GM18909 (cell line): ENCODE measurements at regions not wholly inside any gene's neighbourhood (a gene's known extent, or its start where the extent isn't known, plus 50 kb on each side); places are given as distances from the start of the nearest gene placed in this dataset.

Experiments
- ATAC-seq: cut with Tn5 transposase; IDR thresholded peaks from one replicate; pipeline ENCODE4 v1.9.1; 2021; ENCODE audit warnings: mild to moderate bottlenecking; ENCODE audit not compliant: unreplicated experiment, poor library complexity

GRCh38 chr3:105042586-105042985 lies 324.1 kb upstream of the ALCAM start:
- no peak for ATAC-seq

DNA sequence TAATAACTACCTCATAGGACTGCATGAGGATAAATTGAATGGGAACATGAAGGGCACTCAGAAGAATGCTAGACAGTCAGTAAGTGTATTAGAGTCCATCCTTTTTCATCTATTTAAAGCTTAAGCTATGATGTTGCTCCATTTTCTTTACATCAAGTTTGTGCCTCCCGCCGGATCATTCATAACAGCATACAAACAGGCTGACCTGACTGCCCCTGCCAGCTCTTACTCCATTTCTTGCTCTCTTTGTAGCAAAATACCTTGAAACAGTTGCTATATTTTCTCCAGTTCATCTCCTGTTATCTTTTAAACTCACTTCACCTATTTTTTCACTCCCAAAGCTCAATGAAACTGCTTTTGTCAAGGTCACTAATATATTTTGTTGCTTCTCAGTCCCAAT lies 315.6 kb upstream of the ALCAM start:
- no peak for ATAC-seq

DNA sequence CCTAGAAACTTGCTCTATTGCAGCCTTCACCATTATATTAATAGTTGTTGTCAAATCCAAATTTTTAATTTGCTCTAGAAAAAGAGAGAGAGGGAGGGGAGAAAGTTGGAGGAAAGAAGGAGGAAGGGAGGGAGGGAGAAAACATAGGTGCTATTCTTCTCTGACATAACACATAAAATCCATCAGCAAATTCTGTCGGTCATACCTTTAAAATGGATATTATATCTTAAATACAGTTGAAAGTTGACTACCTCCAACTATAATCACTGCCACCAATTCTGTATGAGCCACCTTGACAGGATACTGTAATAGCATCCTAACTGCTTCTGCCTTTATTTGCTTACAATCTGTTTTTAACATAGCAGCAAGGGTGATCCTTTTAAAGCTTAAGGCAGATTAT lies 314.7 kb upstream of the ALCAM start:
- ATAC-seq: no peak

DNA sequence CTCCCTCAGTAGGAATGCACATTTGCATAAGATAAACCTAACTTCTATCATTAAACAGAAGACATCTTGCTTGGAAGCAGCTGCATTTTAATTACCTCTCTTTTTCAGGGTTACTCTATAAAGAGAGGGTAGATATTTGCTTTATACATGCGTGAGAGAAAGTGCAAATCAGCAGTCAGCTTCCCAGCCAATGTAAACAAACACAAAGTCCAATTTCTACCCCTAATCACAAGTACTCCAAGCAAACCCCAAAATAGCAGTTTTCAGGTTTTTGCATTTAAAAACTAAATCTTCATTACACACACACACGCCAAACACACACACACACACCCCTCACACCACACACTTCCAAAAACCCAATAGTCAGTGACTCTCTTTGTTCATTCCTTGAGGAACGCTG lies 303.9 kb upstream of the ALCAM start:
- ATAC-seq: no peak

DNA sequence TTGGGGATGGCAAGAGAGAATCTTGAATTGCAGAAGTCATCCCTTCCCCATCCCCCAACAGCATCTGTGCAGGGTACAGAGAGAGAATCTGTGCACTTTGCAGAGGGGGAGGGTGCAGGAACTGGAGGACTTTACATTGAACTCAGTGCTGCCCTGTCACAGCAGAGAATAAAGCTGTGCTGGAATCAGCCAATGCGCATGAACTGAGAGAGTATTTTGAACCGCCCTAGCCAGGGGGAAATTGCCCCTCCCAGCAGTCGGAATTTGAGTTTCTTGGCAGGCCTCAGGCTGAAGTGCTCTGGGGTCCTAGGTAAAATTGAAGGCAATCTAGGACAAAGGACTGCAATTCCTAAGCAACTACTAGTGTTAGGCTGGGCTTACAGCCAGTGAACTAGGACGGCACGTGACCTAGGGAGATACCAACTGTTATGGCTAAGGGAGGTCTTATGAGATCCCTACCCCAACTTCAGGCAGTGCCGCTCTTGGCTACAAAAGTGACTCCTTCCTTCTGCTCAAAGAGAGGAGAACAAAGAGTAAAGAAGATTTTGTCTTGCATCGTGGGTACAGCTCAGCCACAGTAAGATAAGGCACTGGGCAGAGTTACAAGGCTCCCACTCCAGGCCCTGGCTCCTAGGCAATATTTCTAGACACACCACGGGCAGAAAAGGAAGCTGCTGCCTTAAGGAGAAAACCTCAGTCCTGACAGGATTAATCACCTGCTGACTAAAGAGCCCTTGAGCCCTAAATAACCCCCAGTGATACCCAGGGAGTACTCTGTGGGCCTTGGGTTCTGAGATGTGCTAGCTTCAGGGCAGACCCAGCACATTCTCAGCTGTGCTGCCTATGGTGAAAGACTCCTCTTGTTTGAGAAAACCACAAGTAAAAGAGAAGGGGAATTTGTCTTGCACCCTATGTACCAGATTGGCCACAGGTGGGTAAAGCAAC lies 300.5 kb upstream of the ALCAM start:
- no peak for ATAC-seq

GRCh38 chr3:105067361-105067760 lies 299.3 kb upstream of the ALCAM start:
- no peak for ATAC-seq

DNA sequence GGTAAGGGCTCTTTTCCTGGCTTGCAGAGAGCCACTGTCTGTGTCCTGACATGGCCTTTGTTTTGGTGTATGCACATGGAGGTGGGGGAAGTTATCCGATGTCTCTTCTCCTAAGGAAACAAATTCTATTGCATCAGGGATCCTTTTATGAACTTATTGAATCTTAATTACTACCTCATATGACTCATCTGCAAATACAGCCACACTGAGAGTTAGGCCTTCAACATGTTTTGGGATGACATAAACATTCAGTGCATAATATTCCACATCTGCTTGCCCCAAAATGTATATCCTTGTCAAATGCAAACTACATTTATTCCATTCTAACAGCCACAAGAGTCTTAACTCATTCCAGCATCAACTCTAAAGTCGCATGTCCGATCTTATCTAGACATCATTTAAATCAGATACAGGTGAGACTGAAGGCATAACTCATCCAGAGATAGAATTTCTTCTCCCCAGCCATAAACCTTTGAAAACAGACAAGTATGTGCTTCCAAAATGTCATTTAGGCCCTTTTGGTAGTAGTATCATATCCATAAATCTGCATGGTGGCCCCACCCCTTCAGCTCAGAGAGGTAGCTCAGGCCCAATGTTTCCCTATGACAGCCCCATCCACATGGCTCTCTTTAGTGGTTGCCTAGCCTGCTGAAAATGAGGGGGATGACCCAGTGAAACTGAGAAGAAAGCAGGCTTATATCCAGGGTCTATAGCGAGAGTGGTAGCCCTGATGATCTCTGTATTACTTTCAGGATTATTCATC lies 289.5 kb upstream of the ALCAM start:
- ATAC-seq: no peak

DNA sequence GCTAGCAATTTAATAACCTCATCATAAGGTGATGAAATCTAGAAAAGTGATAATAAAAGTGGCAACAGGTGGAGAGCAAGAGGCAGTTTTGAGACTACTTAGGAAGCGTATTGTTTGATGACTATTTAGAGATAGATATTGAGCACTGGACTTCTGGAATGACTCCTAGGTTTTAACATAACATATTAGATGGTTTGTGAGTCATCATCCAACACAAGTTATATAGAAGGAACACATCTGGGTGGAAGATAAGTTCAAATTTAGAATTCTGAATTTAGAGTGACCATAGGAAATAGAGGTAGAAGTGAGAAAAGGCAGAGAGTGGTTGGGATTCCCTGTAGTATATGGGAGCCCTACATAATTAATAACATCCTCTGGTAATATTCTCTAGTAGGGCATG lies 282.8 kb upstream of the ALCAM start:
- ATAC-seq: no peak

DNA sequence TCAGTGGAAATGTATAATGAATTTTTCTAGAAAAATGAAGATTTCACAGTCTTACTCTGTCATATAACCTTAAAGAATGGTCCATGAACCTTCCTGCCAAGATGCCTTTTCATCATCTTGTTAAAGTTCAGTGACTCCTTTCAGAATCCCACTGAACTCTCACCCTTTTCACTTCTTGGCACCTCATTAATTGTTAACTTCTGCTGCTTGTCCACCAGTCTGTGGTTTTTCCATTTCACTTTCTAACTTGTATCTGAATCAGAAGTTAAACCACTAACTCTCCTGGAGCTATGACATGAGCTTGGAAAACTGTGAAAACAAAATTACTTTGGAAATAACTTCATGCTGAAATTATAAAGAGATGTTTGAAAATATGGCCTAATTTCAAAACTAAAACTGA lies 281.2 kb upstream of the ALCAM start:
- no peak for ATAC-seq

DNA sequence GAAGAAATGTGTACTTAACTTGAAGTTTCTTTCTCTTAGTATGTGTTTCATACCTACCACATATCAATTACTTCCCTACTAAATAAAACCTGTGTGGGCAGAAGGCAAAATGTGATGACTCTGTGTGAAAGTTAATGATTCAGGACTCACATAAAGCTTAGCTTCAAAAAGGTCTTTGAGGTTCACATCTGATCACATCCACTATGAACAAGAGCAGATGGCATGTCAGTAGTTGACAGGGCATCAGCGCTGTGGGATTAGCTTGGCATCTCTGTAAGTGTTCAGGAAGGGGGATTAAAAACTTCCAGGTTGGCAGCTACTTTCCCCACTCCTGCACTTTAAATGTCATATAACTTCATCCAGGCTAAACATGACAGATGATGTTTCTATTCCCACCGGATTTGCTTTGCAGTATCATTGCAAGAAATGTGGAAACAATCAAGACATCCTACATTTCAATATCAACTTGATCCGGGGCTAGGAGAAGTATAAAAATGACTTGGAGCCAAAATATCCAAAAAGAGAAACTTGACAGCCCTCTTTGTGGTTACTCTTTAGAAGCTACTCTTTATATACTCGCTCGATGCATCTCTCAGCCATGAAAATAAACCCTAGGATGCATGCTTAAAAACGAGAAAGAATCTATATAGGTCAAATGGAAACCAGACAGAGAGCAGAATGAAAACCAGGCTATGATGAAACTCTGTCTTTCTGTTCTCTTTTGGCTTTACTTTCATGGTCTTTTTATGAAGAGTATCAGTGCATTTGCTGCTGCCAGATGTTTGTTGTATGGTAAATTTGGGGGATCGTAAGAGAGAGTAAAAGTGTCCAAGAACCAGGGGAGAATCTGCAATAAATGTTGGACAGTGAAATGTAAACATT lies 273.1 kb upstream of the ALCAM start:
- ATAC-seq: no peak

DNA sequence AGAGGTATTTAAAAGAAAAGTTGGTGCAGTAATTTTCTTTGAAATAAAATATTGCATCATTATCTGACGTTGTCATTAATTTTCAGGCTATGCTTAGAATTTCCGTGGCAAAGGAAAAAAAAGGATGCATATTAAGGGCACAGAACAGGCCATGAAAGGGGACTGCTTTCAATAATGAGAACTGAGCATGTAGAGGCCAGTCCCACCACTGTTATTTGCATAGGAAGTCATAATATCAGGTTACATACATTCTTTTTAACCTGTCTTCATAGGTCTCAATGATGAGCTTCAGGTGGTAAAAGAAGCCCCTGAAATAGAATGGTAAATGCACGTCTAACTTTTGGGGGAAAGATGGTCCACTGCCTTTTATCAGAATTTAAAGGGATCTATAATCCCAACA lies 272.1 kb upstream of the ALCAM start:
- no peak for ATAC-seq

DNA sequence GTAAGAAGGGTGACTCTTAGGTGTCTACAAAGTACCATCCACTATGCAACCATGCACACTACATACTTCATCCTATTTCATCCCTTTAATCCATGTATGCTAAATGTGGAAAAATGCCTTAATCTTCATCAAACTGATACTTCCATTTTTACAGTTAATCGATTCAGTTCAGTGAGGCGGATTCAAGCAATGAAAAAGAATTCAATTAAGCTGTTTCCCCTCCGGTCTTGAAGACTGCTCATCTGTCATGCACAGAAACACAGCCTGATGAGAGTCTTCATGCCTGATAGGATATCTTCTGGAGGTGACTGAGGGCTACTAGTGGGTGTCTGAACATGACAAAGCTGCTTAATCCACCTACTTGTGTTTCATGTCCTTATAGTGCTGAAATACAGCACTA lies 270.6 kb upstream of the ALCAM start:
- ATAC-seq: no peak

DNA sequence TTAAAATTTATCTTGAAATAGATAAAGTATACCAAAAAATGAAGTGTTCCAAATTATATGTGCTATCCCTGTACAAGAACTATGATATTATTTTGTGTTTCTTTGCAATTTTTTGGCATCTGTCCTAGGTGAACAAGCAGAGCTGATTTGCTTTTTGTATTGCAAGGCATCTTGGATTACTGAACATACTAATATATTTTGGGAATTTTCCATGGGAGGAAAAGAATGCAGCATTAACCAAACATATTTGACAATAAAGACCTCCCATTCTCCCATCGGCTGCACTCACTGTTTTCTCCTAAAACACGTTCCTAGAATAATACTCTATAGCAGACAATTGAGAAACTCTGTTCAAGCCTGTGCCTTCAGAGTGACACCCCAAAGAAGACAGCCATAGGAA lies 265.1 kb upstream of the ALCAM start:
- ATAC-seq: no peak

DNA sequence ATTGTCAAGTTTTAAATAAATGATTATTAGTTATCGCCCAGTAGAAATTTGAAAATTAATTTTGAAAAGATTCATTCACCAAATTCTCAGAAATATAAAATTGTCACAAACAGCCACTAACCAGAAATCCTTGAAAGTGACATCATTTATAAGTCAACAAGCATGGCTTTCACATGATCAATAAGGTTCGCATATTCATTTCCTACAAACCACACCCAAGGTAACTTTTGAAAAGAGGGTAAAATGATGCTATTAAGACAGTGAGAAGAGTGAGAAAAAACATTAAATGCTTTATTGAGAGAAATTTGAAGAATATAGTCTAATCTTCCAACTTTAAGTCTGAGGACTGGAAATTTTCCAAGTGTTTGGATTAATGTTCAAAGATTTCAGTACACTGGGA lies 263.6 kb upstream of the ALCAM start:
- no peak for ATAC-seq

DNA sequence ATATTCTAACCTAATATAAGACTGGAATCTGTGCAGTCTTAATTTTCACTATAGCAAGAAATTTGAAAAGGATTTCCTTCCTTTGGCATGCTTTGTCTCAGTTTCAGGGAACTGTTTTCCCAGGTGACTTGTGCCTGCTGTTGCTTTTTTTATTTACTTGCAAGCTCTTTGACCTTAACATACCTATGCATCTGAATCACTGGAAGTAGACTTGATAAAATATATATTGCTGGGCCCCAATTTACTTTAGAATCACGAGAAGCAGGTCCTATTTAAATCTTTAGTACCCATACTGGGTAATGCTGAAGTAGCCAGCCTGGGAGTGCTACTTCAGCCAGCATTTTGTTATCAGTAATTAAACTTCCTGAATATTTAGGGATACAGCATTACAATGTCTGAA lies 257.9 kb upstream of the ALCAM start:
- ATAC-seq: no peak

GRCh38 chr3:105118905-105119304 lies 247.8 kb upstream of the ALCAM start:
- ATAC-seq: no peak

GRCh38 chr3:105119801-105120340 lies 246.8 kb upstream of the ALCAM start:
- no peak for ATAC-seq

DNA sequence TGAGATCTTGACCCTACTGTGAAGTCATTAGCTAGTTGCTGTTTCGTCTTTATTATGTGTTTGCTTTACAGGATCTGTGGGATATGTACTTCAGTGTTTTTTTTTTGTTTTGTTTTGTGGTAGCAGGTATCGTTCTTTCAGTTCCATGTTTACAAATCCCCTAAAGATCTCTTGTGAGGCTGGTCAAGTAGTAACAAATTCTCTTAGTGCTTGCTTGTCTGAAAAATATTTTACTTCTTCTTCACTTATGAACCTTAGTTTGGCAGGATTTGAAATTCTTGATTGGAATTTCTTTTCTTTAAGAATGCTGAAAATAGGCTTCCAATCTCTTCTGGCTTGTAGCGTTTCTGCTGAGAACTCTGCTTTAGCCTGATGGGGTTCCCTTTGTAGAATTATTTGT lies 235.8 kb upstream of the ALCAM start:
- ATAC-seq: no peak

GRCh38 chr3:105137911-105138310 lies 228.8 kb upstream of the ALCAM start:
- no peak for ATAC-seq

GRCh38 chr3:105139881-105140560 lies 226.7 kb upstream of the ALCAM start:
- no peak for ATAC-seq
